Hematopoietic multipotent progenitor cell (in vitro differentiated cells): ENCODE measurements at regions not wholly inside any gene's neighbourhood (a gene's known extent, or its start where the extent isn't known, plus 50 kb on each side); places are given as distances from the start of the nearest gene placed in this dataset. TPM values are rescaled to one million over a fixed set of nuclear protein-coding genes. Genes with fewer than 3 reads are reported as not detected.

Experiments
- DNase-seq, 3 donors: peaks; one replicate each; pipeline ENCODE4 v3.0.0-alpha.2; 2011 to 2015; ENCODE audit warnings: low read depth in 2 of 3, low spot score in 2 of 3
- small RNA-seq: library from RNA; depleted of rRNA; stranded (forward); fragments of <200 nt; gene quantifications from one replicate; pipeline ENCODE3, GENCODE V24; 2012

- DNase-seq, result peak in 2 of 3 donors; percentile 17 to 71
These were observed 136.2 kb downstream of the KIT start for GRCh38 chr4:54793856-54794422.

Small RNAs in the stretch of these regions (small RNA-seq; reads per million reads assigned to genes)
- gene RPL38P3, result not detected
